Skeletal muscle tissue (tissue), 3 donors: ENCODE measurements at regions not wholly inside any gene's neighbourhood (a gene's known extent, or its start where the extent isn't known, plus 50 kb on each side); places are given as distances from the start of the nearest gene placed in this dataset.
"Not testable (repeated sequence)": the region's sequence is repeated elsewhere in the genome, so short reads cannot be mapped to it uniquely, and the experiment has no call there.

Experiments
- H3K27ac ChIP-seq: one replicate; pipeline ENCODE4 v1.7.0; 2013; ENCODE audit warnings: mild to moderate bottlenecking, low read depth, low read length, inconsistent platforms
- H3K27me3 ChIP-seq, 3 donors: one replicate each; pipeline ENCODE4 v1.7.0; 2013; ENCODE audit warnings: low read length in 3 of 3; ENCODE audit not compliant: control insufficient read depth in 3 of 3, insufficient read depth in 3 of 3
- H3K36me3 ChIP-seq, 3 donors: one replicate each; pipeline ENCODE4 v1.7.0; 2013; ENCODE audit warnings: low read length in 3 of 3; ENCODE audit not compliant: control insufficient read depth in 3 of 3, insufficient read depth in 3 of 3
- H3K4me1 ChIP-seq, 3 donors: one replicate each; pipeline ENCODE4 v1.7.0; 2013; ENCODE audit warnings: low read length in 3 of 3, mild to moderate bottlenecking in 3 of 3; ENCODE audit not compliant: control insufficient read depth in 3 of 3, insufficient read depth in 3 of 3
- H3K4me3 ChIP-seq, 3 donors: one replicate each; pipeline ENCODE4 v1.7.0; 2013; ENCODE audit warnings: low read length in 3 of 3
- H3K9ac ChIP-seq, 3 donors: one replicate each; pipeline ENCODE4 v1.7.0; 2013; ENCODE audit warnings: low read length in 3 of 3, mild to moderate bottlenecking in 3 of 3, moderate library complexity in 2 of 3, low read depth in 1 of 3
- H3K9me3 ChIP-seq, 3 donors: one replicate each; pipeline ENCODE4 v1.7.0; 2013; ENCODE audit warnings: low read length in 3 of 3; ENCODE audit not compliant: control insufficient read depth in 3 of 3
- donor health status: Osteomylitis.

- no peak overlapping the region for H3K27ac ChIP-seq
- peaks cover 4 to 9% (median 7%) of the 10 kb centered on the region in 3 donors for H3K4me1 ChIP-seq
- H3K4me3 ChIP-seq = no peak overlapping the region
- H3K9ac ChIP-seq = no peak overlapping the region
- H3K27me3 ChIP-seq = no peaks in the 10 kb centered on the region
- H3K36me3 ChIP-seq = no peaks in the 10 kb centered on the region
- peaks cover 0 to 5% (median 0%) of the 10 kb centered on the region in 3 donors for H3K9me3 ChIP-seq
These were observed 153.7 kb upstream of the PLXNC1 start for GRCh38 chr12:93994721-93995120.

GRCh38 chr12:93996321-93996720 lies 152.1 kb upstream of the PLXNC1 start:
- Histone ChIP-seq H3K27ac (no peak overlapping the region), H3K27me3 (no peaks in the 10 kb centered on the region), H3K9ac (no peak overlapping the region), H3K4me3 (no peak overlapping the region), H3K4me1 (peaks cover under 1 to 2% (median 2%) of the 10 kb centered on the region in 3 donors), H3K9me3 (peaks cover 0 to 5% (median 0%) of the 10 kb centered on the region in 3 donors), H3K36me3 (no peaks in the 10 kb centered on the region)

- no peak overlapping the region for H3K27ac ChIP-seq
- no peak overlapping the region for H3K9ac ChIP-seq
- no peaks in the 10 kb centered on the region for H3K27me3 ChIP-seq
- H3K36me3 ChIP-seq = no peaks in the 10 kb centered on the region
- H3K9me3 ChIP-seq = peaks cover 0 to 5% (median 0%) of the 10 kb centered on the region in 3 donors
- H3K4me1 ChIP-seq = no peaks in the 10 kb centered on the region
- no peak overlapping the region for H3K4me3 ChIP-seq
These were observed 146.7 kb upstream of the PLXNC1 start for GRCh38 chr12:94001691-94002090.

GRCh38 chr12:94002925-94003324 lies 145.5 kb upstream of the PLXNC1 start:
- H3K27me3 ChIP-seq, H3K27ac ChIP-seq, H3K36me3 ChIP-seq, H3K9me3 ChIP-seq, H3K4me1 ChIP-seq, H3K9ac ChIP-seq, H3K4me3 ChIP-seq: not testable (repeated sequence)

GRCh38 chr12:94007833-94008232 lies 140.5 kb upstream of the PLXNC1 start:
- not testable (repeated sequence) for H3K4me1 ChIP-seq, H3K36me3 ChIP-seq, H3K4me3 ChIP-seq, H3K27ac ChIP-seq, H3K27me3 ChIP-seq, H3K9ac ChIP-seq, H3K9me3 ChIP-seq

GRCh38 chr12:94010307-94010706 lies 138.1 kb upstream of the PLXNC1 start:
- Histone ChIP-seq H3K9me3 (no peaks in the 10 kb centered on the region), H3K4me3 (no peak overlapping the region), H3K27me3 (no peaks in the 10 kb centered on the region), H3K27ac (no peak overlapping the region), H3K4me1 (no peaks in the 10 kb centered on the region), H3K36me3 (no peaks in the 10 kb centered on the region), H3K9ac (no peak overlapping the region)

- Histone ChIP-seq H3K27ac (no peak overlapping the region), H3K9me3 (peaks cover 0 to 2% (median 0%) of the 10 kb centered on the region in 3 donors), H3K4me3 (no peak overlapping the region), H3K27me3 (no peaks in the 10 kb centered on the region), H3K4me1 (no peaks in the 10 kb centered on the region), H3K36me3 (no peaks in the 10 kb centered on the region), H3K9ac (no peak overlapping the region)
These were observed 136.3 kb upstream of the PLXNC1 start for GRCh38 chr12:94012071-94012470.

- Histone ChIP-seq H3K9me3 (peaks cover 0 to 2% (median 0%) of the 10 kb centered on the region in 3 donors), H3K27me3 (no peaks in the 10 kb centered on the region), H3K36me3 (no peaks in the 10 kb centered on the region), H3K4me1 (no peaks in the 10 kb centered on the region), H3K9ac (no peak overlapping the region), H3K4me3 (no peak overlapping the region), H3K27ac (no peak overlapping the region)
These were observed 135.8 kb upstream of the PLXNC1 start for GRCh38 chr12:94012590-94012989.

- not testable (repeated sequence) for H3K27ac ChIP-seq, H3K36me3 ChIP-seq, H3K9me3 ChIP-seq, H3K4me1 ChIP-seq, H3K9ac ChIP-seq, H3K27me3 ChIP-seq, H3K4me3 ChIP-seq
These were observed 131.1 kb upstream of the PLXNC1 start for GRCh38 chr12:94017247-94017646.

GRCh38 chr12:94020335-94020734 lies 128.0 kb upstream of the PLXNC1 start:
- Histone ChIP-seq H3K9me3 (peaks cover 0 to 4% (median 3%) of the 10 kb centered on the region in 3 donors), H3K4me3 (no peak overlapping the region), H3K9ac (no peak overlapping the region), H3K27ac (no peak overlapping the region), H3K36me3 (peaks cover 0 to 2% (median 0%) of the 10 kb centered on the region in 3 donors), H3K27me3 (no peaks in the 10 kb centered on the region), H3K4me1 (no peaks in the 10 kb centered on the region)

- Histone ChIP-seq H3K9me3 (peaks cover 0 to 6% (median 1%) of the 10 kb centered on the region in 3 donors), H3K4me1 (no peaks in the 10 kb centered on the region), H3K27me3 (no peaks in the 10 kb centered on the region), H3K9ac (no peak overlapping the region), H3K27ac (no peak overlapping the region), H3K36me3 (peaks cover 0 to under 1% (median 0%) of the 10 kb centered on the region in 3 donors), H3K4me3 (no peak overlapping the region)
These were observed 124.5 kb upstream of the PLXNC1 start for GRCh38 chr12:94023879-94024278.
